LNCaP clone FGC (cell line): ENCODE measurements at regions not wholly inside any gene's neighbourhood (a gene's known extent, or its start where the extent isn't known, plus 50 kb on each side); places are given as distances from the start of the nearest gene placed in this dataset.

Source experiments
- DNase-seq: peaks from one replicate; pipeline ENCODE4 v3.0.0-alpha.2; 2011; ENCODE audit warnings: low read depth
- H3K4me3 ChIP-seq: 2 replicates; pipeline ENCODE4 v1.5.1; 2011; ENCODE audit warnings: mild to moderate bottlenecking, low read depth, low read length, control low read depth
- CTCF ChIP-seq: IDR thresholded peaks from 2 replicates; pipeline ENCODE4 v1.5.1; 2012; ENCODE audit warnings: mild to moderate bottlenecking; ENCODE audit not compliant: control insufficient read depth, insufficient read depth; ENCODE audit errors: extremely low read depth

- H3K4me3 ChIP-seq, result no peak overlapping the region
- no peak for TF ChIP-seq CTCF
- no peak for DNase-seq
Observed at GRCh38 chr18:40608226-40608625, 1346.8 kb upstream of the PIK3C3 start.

GRCh38 chr18:40607542-40608148 is 1347.4 kb upstream of the PIK3C3 start:
- TF ChIP-seq CTCF, result no peak
- H3K4me3 ChIP-seq, result no peak overlapping the region
- no peak for DNase-seq

GRCh38 chr18:40606996-40607395 is 1348.0 kb upstream of the PIK3C3 start:
- no peak overlapping the region for H3K4me3 ChIP-seq
- no peak for DNase-seq

GRCh38 chr18:40583671-40584070 is 1371.4 kb upstream of the PIK3C3 start:
- no peak for TF ChIP-seq CTCF
- no peak for DNase-seq
- H3K4me3 ChIP-seq, result no peak overlapping the region

More at GRCh38 chr18:40606996-40607395, 1348.0 kb upstream of the PIK3C3 start:
- no peak for TF ChIP-seq CTCF

- H3K4me3 ChIP-seq, result no peak overlapping the region
- DNase-seq, result no peak
- no peak for TF ChIP-seq CTCF
Observed at GRCh38 chr18:40582105-40582504, 1372.9 kb upstream of the PIK3C3 start.

- no peak for TF ChIP-seq CTCF
- H3K4me3 ChIP-seq, result no peak overlapping the region
- no peak for DNase-seq
Observed at GRCh38 chr18:40577981-40578365, 1377.1 kb upstream of the PIK3C3 start.
